Skin epidermis (tissue), 12 donors: ENCODE measurements at regions not wholly inside any gene's neighbourhood (a gene's known extent, or its start where the extent isn't known, plus 50 kb on each side); places are given as distances from the start of the nearest gene placed in this dataset.
"Not testable (repeated sequence)": the region's sequence is repeated elsewhere in the genome, so short reads cannot be mapped to it uniquely, and the experiment has no call there.

Source experiments
- H3K27ac ChIP-seq, 21 experiments: fragments of 200-600 bp; sonication (generic) in 11 of 21; one replicate each; pipeline ENCODE4 v1.5.0; 2020; ENCODE audit warnings: mild to moderate bottlenecking in 3 of 21, inconsistent platforms in 2 of 21, moderate library complexity in 2 of 21
- H3K4me3 ChIP-seq, 7 experiments: fragments of 200-600 bp; sonication (generic) in 2 of 7; one replicate each; pipeline ENCODE4 v1.5.0; 2020; ENCODE audit warnings: inconsistent platforms in 2 of 7, mild to moderate bottlenecking in 2 of 7, moderate library complexity in 1 of 7

GRCh38 chr20:22810030-22810429, 225.1 kb upstream of the SSTR4 start:
- Histone ChIP-seq H3K27ac (no peak overlapping the region), H3K4me3 (no peak overlapping the region)

- Histone ChIP-seq H3K27ac (no peak overlapping the region), H3K4me3 (no peak overlapping the region)
These were observed 224.2 kb upstream of the SSTR4 start for GRCh38 chr20:22810626-22811569.

- Histone ChIP-seq H3K27ac (no peak overlapping the region), H3K4me3 (no peak overlapping the region)
These were observed 220.5 kb upstream of the SSTR4 start for GRCh38 chr20:22814471-22815205.

- H3K4me3 ChIP-seq, result no peak overlapping the region
- H3K27ac ChIP-seq, result no peak overlapping the region
These were observed 219.9 kb upstream of the SSTR4 start for GRCh38 chr20:22815206-22815551.

- Histone ChIP-seq H3K4me3 (no peak overlapping the region), H3K27ac (peak overlapping the region in 1 of 21 experiments; percentile 44)
These were observed 219.4 kb upstream of the SSTR4 start for GRCh38 chr20:22815603-22816315.

GRCh38 chr20:22818636-22819035, 216.5 kb upstream of the SSTR4 start:
- Histone ChIP-seq H3K4me3 (no peak overlapping the region), H3K27ac (no peak overlapping the region)

GRCh38 chr20:22819112-22819511, 216.0 kb upstream of the SSTR4 start:
- H3K27ac ChIP-seq, result no peak overlapping the region
- no peak overlapping the region for H3K4me3 ChIP-seq

- Histone ChIP-seq H3K27ac (no peak overlapping the region), H3K4me3 (no peak overlapping the region)
These were observed 215.3 kb upstream of the SSTR4 start for GRCh38 chr20:22819784-22820183.

- Histone ChIP-seq H3K27ac (no peak overlapping the region), H3K4me3 (no peak overlapping the region)
These were observed 213.9 kb upstream of the SSTR4 start for GRCh38 chr20:22821081-22821727.

GRCh38 chr20:22821796-22822195, 213.3 kb upstream of the SSTR4 start:
- Histone ChIP-seq H3K4me3 (no peak overlapping the region), H3K27ac (no peak overlapping the region)

GRCh38 chr20:22823119-22823518, 212.0 kb upstream of the SSTR4 start:
- H3K27ac ChIP-seq, result peak overlapping the region in 2 of 21 experiments; percentile 11 to 62
- no peak overlapping the region for H3K4me3 ChIP-seq

- Histone ChIP-seq H3K4me3 (no peak overlapping the region), H3K27ac (peak overlapping the region in 1 of 21 experiments; percentile 11)
These were observed 211.0 kb upstream of the SSTR4 start for GRCh38 chr20:22824077-22824476.

- Histone ChIP-seq H3K4me3 (no peak overlapping the region), H3K27ac (no peak overlapping the region)
These were observed 210.0 kb upstream of the SSTR4 start for GRCh38 chr20:22825076-22825475.

GRCh38 chr20:22825546-22825945, 209.6 kb upstream of the SSTR4 start:
- Histone ChIP-seq H3K4me3 (no peak overlapping the region), H3K27ac (no peak overlapping the region)

- no peak overlapping the region for H3K4me3 ChIP-seq
- H3K27ac ChIP-seq, result no peak overlapping the region
These were observed 208.5 kb upstream of the SSTR4 start for GRCh38 chr20:22826306-22827230.

GRCh38 chr20:22827916-22828315, 207.2 kb upstream of the SSTR4 start:
- Histone ChIP-seq H3K27ac (no peak overlapping the region), H3K4me3 (no peak overlapping the region)

GRCh38 chr20:22829356-22829755, 205.8 kb upstream of the SSTR4 start:
- no peak overlapping the region for H3K4me3 ChIP-seq
- no peak overlapping the region for H3K27ac ChIP-seq

- H3K27ac ChIP-seq, result no peak overlapping the region
- no peak overlapping the region for H3K4me3 ChIP-seq
These were observed 205.0 kb upstream of the SSTR4 start for GRCh38 chr20:22830138-22830537.

- H3K27ac ChIP-seq, H3K4me3 ChIP-seq: not testable (repeated sequence)
These were observed 204.4 kb upstream of the SSTR4 start for GRCh38 chr20:22830715-22831114.
